GM19238 (cell line): ENCODE measurements at regions not wholly inside any gene's neighbourhood (a gene's known extent, or its start where the extent isn't known, plus 50 kb on each side); places are given as distances from the start of the nearest gene placed in this dataset.
"Not testable (repeated sequence)": the region's sequence is repeated elsewhere in the genome, so short reads cannot be mapped to it uniquely, and the experiment has no call there.

Experiments used
- DNase-seq: peaks from one replicate; pipeline ENCODE4 v3.0.0; 2011; ENCODE audit warnings: low spot score; ENCODE audit not compliant: insufficient read length

- no peak for DNase-seq
Observed at GRCh38 chr1:79912813-79913212, 906.3 kb upstream of the ADGRL4 start.

GRCh38 chr1:79903321-79903720, 896.8 kb upstream of the ADGRL4 start:
- DNase-seq, result no peak

GRCh38 chr1:79902418-79902817, 895.9 kb upstream of the ADGRL4 start:
- no peak for DNase-seq

- no peak for DNase-seq
Observed at GRCh38 chr1:79899914-79900313, 893.4 kb upstream of the ADGRL4 start.

GRCh38 chr1:79896140-79896539, 889.6 kb upstream of the ADGRL4 start:
- no peak for DNase-seq

GRCh38 chr1:79895573-79895972, 889.0 kb upstream of the ADGRL4 start:
- no peak for DNase-seq

GRCh38 chr1:79894129-79894528, 887.6 kb upstream of the ADGRL4 start:
- DNase-seq, result not testable (repeated sequence)

GRCh38 chr1:79887059-79887458, 880.5 kb upstream of the ADGRL4 start:
- DNase-seq, result no peak

GRCh38 chr1:79885101-79885500, 878.6 kb upstream of the ADGRL4 start:
- DNase-seq, result no peak

- DNase-seq, result no peak
Observed at GRCh38 chr1:79877086-79877485, 870.6 kb upstream of the ADGRL4 start.

GRCh38 chr1:79875187-79875586, 868.7 kb upstream of the ADGRL4 start:
- no peak for DNase-seq

- no peak for DNase-seq
Observed at GRCh38 chr1:79874289-79874688, 867.8 kb upstream of the ADGRL4 start.

GRCh38 chr1:79859212-79859948, 852.9 kb upstream of the ADGRL4 start:
- DNase-seq, result no peak

- DNase-seq, result no peak
Observed at GRCh38 chr1:79852004-79852403, 845.5 kb upstream of the ADGRL4 start.

GRCh38 chr1:79849388-79849787, 842.9 kb upstream of the ADGRL4 start:
- no peak for DNase-seq

GRCh38 chr1:79848316-79848715, 841.8 kb upstream of the ADGRL4 start:
- DNase-seq, result no peak

GRCh38 chr1:79847700-79848099, 841.2 kb upstream of the ADGRL4 start:
- DNase-seq, result no peak

- DNase-seq, result no peak
Observed at GRCh38 chr1:79845936-79846335, 839.4 kb upstream of the ADGRL4 start.

- DNase-seq, result no peak
Observed at GRCh38 chr1:79842811-79843210, 836.3 kb upstream of the ADGRL4 start.

GRCh38 chr1:79839882-79840281, 833.4 kb upstream of the ADGRL4 start:
- no peak for DNase-seq

GRCh38 chr1:79827446-79827845, 820.9 kb upstream of the ADGRL4 start:
- no peak for DNase-seq

GRCh38 chr1:79825551-79825950, 819.0 kb upstream of the ADGRL4 start:
- no peak for DNase-seq

GRCh38 chr1:79822053-79822452, 815.5 kb upstream of the ADGRL4 start:
- DNase-seq, result no peak

GRCh38 chr1:79819140-79819539, 812.6 kb upstream of the ADGRL4 start:
- DNase-seq, result no peak
